Renal pelvis (tissue), 1 donor: ENCODE measurements at regions not wholly inside any gene's neighbourhood (a gene's known extent, or its start where the extent isn't known, plus 50 kb on each side); places are given as distances from the start of the nearest gene placed in this dataset.

Experiments used
- DNase-seq: peaks from one replicate; pipeline ENCODE4 v3.0.0-alpha.2; 2013

- no peak for DNase-seq
These were observed 57.3 kb downstream of the KCNA4 start for GRCh38 chr11:29959488-29959887.

GRCh38 chr11:29957431-29957830 is 59.4 kb downstream of the KCNA4 start:
- no peak for DNase-seq

- DNase-seq: no peak
These were observed 60.7 kb downstream of the KCNA4 start for GRCh38 chr11:29956076-29956556.

GRCh38 chr11:29943347-29943746 is 73.5 kb downstream of the KCNA4 start:
- DNase-seq: no peak

GRCh38 chr11:29937526-29937925 is 79.3 kb downstream of the KCNA4 start:
- no peak for DNase-seq

- no peak for DNase-seq
These were observed 82.7 kb downstream of the KCNA4 start for GRCh38 chr11:29934115-29934638.

GRCh38 chr11:29916040-29916439 is 100.8 kb downstream of the KCNA4 start:
- DNase-seq: no peak

GRCh38 chr11:29914203-29914930 is 102.5 kb downstream of the KCNA4 start:
- no peak for DNase-seq

GRCh38 chr11:29913352-29913751 is 103.5 kb downstream of the KCNA4 start:
- DNase-seq: no peak

- DNase-seq: no peak
These were observed 116.4 kb downstream of the KCNA4 start for GRCh38 chr11:29900382-29900781.

- no peak for DNase-seq
These were observed 137.3 kb downstream of the KCNA4 start for GRCh38 chr11:29879560-29879959.

- DNase-seq: no peak
These were observed 140.6 kb downstream of the KCNA4 start for GRCh38 chr11:29876192-29876591.

GRCh38 chr11:29847219-29847618 is 169.6 kb downstream of the KCNA4 start:
- DNase-seq: no peak

GRCh38 chr11:29844701-29845379 is 172.0 kb downstream of the KCNA4 start:
- DNase-seq: no peak

GRCh38 chr11:29844031-29844430 is 172.8 kb downstream of the KCNA4 start:
- DNase-seq: no peak

- no peak for DNase-seq
These were observed 174.8 kb downstream of the KCNA4 start for GRCh38 chr11:29842061-29842460.

GRCh38 chr11:29826878-29827277 is 190.0 kb downstream of the KCNA4 start:
- DNase-seq: no peak

- DNase-seq: no peak
These were observed 200.5 kb downstream of the KCNA4 start for GRCh38 chr11:29816359-29816758.

GRCh38 chr11:29809121-29809520 is 207.7 kb downstream of the KCNA4 start:
- DNase-seq: no peak

GRCh38 chr11:29802522-29802921 is 214.3 kb downstream of the KCNA4 start:
- no peak for DNase-seq

GRCh38 chr11:29801561-29801960 is 215.3 kb downstream of the KCNA4 start:
- no peak for DNase-seq

GRCh38 chr11:29786092-29786491 is 230.7 kb downstream of the KCNA4 start:
- DNase-seq: no peak

GRCh38 chr11:29783506-29783905 is 233.3 kb downstream of the KCNA4 start:
- DNase-seq: no peak
